Activated naive CD4-positive, alpha-beta T cell treated with anti-CD3 and anti-CD28 coated beads, Interleukin-2, amount 50 U/mL, for 16 hours (primary cell): ENCODE measurements at regions not wholly inside any gene's neighbourhood (a gene's known extent, or its start where the extent isn't known, plus 50 kb on each side); places are given as distances from the start of the nearest gene placed in this dataset.

ENCODE experiments used
- DNase-seq: peaks from one replicate; pipeline ENCODE4 v3.0.0-alpha.2; 2020

DNA sequence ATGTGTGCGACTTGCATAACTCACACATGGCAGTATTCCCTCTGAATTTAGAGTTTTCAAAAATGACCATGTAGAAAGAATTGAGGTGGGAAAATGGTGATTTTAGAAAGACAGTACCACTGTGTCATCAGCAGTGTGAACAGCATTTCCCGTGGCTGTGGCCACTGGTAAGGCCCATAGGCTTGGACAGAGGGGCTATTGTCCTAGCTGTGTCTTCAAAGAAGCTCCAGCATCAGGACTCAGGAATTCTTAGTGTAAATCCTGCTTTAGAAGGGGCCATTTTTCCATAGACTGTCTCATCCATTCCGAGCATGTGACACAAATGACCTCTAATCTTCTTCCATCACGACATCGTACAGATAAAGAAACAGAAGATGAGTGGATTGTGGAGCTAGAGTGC lies 119.3 kb upstream of the BACE2 start:
- DNase-seq, result no peak

- no peak for DNase-seq
These were observed 115.0 kb upstream of the BACE2 start for GRCh38 chr21:41052820-41053555.

GRCh38 chr21:41054018-41054578 lies 113.9 kb upstream of the BACE2 start:
- DNase-seq, result no peak

- no peak for DNase-seq
These were observed 112.7 kb upstream of the BACE2 start for GRCh38 chr21:41055266-41055665.

- no peak for DNase-seq
These were observed 108.1 kb upstream of the BACE2 start for GRCh38 chr21:41059871-41060270.

DNA sequence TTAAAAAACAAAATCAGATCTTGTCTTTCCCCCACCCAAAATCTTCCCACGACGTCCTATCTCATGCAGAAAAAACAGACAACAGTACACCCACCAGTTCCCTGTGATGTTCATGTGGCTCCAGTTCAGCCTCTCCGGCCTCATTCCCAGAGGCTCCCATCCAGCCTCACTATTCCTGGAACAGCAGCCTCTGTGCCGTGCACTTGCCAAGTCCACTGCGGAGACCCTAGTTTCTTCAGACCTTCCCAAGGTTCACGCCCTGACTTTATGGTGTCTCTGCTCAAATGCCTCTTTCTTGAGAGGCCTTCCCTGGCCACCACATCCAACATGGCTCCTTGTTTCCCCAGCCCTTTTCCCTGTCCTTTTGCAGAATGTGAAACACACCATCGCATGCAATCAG lies 106.3 kb upstream of the BACE2 start:
- no peak for DNase-seq

DNA sequence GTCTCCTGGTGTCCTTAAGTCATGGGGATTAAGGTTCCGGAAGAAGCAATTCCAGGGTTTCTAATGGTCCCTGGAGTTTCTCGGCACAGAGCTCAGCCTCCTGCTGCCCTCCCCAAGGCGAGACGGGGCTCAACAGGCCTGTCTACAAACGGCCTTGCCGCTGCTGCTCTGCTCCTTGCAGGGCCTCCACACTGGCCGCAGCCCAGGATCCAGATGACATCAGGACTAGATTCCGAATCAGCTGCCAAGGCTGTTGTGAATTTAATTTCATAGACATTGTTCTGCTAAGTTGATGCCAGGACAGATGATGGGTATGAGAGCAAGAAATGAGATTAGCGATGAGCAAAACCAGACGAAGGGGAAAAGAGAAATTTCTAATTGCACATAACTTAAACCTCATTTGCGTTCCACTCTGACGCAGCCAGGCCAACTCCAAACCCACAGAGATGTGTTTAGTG lies 103.6 kb upstream of the BACE2 start:
- DNase-seq, result no peak

DNA sequence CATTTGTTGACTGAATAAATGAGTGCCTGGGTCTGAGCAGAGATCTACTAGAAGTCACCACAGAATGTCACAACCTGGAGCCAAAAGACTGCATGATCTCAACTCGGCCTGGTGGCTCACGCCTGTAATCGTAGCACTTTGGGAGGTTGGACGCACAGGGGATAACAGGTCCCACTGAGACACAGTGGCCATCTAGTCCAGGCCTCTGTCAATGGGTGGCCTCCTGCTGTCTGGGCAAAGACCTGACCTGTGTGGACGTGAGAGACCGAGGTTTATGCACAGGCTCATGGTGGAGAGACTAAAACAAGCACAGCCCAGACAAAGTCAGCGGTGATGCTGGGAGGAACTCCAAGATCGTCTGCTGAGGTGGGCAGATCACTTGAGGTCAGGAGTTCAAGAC lies 103.0 kb upstream of the BACE2 start:
- no peak for DNase-seq

GRCh38 chr21:41065539-41065938 lies 102.4 kb upstream of the BACE2 start:
- no peak for DNase-seq

DNA sequence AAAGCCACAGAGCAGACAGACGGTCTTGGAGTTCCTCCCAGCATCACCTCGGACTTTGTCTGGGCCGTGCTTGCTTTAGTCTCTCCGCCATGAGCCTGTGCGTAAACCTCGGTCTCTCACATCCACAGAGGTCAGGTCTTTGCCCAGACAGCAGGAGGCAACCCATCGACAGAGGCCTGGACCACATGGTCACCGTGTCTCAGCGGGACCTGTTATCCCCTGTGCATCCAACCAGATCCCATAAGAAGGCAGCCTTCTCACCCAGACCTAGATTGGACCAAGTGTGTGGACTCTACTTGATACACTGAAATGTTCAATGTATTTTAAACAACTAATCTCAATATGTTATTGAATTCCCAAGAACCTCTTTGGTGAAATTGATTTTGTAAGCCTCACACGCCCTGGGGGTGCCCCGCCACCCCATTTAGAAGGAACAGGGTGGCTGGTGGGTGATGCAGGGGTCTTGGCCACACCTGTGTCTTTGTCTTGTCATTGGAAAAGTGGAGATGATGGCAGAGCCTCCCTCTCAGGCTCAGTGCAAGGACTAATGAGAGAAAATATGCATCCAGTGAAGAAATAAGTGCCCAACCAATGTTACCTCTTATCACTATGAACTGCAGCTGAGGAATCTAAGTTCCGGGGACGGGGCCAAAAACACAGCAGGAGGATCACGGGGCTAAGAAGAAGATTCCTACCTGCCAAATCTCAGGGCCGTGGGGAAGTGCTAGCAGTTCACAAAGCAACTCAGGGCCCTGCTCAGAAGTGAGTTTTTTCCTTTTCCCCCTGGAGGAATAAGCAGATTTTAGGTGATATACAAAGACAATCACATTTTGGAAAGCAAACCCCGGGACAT lies 101.6 kb upstream of the BACE2 start:
- DNase-seq, result no peak

DNA sequence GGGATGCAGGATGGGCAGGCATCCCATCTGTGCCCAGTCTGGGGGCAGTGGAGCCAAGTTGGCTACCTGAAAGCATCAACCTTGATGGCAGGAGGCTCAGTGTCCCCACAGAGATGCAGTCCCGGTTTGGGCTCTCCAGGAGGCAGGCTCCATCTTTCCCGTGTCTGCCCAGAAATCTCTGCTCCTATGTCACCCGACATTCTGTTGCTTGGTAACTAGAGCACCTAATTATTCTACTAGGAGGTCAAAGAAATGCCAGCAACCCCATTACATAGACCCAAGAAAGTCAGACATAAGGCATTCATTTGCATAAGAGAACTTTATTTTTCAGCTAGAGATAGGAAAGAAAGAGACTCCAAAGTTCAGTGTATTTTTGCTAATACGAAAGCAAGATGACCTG lies 100.3 kb upstream of the BACE2 start:
- DNase-seq, result no peak

- DNase-seq, result no peak
These were observed 99.5 kb upstream of the BACE2 start for GRCh38 chr21:41068496-41068895.

DNA sequence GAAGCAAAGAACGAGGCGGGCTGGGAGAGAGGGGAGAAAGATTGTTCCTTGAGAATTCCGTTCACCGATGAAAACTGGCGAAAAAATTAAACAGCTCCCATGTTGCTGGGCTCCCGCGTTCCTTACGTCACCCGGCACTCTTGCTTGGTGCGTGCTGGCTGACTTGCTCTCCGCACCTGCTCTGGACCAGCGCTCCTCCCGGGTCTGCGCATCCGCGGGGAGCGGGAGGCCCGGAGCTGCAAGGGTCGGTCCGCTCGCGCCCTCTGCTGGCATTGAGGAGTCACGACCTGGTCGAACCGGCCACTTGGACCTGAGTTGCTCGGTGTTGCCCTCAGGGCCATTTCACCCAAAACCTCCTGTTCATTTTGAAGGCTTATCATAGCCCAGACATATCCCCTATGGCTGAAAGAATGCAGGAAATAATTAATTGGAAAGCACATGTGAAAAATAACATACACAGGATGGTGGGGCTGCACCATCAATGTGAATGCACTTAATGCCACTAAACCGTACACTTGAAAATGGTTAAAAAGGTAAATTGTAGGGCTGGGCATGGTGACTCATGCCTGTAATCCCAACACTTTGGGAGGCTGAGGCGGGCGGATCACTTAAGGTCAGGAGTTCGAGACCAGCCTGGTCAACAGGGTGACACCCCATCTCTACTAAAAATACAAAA lies 98.9 kb upstream of the BACE2 start:
- DNase-seq, result peak; percentile 74

DNA sequence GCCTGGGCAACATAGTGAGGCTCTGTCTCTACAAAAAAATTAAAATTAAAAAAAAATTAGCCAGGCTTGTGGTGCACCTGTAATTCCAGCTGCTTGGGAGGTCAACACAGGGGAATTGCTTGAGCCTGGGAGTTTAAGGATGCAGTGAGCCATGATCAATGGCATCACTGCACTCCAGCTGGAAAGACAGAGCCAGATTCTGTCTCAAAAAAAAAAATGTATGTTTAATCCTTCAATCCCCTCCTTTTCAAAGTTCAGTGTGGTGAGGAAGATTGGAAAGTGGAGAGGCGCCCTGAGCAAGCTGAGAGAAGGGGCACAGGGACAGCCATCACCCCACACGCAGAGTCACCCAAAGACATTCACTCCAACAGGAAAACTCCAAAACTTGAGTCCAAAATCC lies 97.7 kb upstream of the BACE2 start:
- no peak for DNase-seq

- no peak for DNase-seq
These were observed 96.4 kb upstream of the BACE2 start for GRCh38 chr21:41071258-41072171.

GRCh38 chr21:41073558-41073957 lies 94.4 kb upstream of the BACE2 start:
- no peak for DNase-seq

GRCh38 chr21:41074396-41075184 lies 93.4 kb upstream of the BACE2 start:
- no peak for DNase-seq

DNA sequence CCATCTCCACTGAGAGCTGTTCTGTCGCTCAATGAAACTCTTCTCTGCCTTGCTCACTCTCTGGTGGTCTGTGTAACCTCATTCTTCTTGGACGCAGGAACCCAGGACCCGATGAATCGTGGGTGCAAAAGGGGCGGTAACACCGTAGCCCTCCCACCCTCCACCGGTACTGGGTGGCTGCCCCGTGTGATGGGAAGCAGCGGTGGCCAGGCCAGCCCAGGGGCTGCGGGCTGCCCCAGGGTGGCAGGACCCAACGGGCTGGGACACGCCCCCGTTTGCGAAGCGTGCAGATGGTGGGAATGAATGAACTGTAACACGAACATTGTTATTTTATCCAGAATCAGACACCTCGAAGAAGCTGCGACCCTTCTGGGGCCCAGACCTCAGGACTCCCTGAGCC lies 92.3 kb upstream of the BACE2 start:
- DNase-seq, result no peak

- no peak for DNase-seq
These were observed 91.9 kb upstream of the BACE2 start for GRCh38 chr21:41076064-41076463.

- DNase-seq, result no peak
These were observed 88.8 kb upstream of the BACE2 start for GRCh38 chr21:41079159-41079558.

- no peak for DNase-seq
These were observed 87.4 kb upstream of the BACE2 start for GRCh38 chr21:41080485-41081121.
